HEK293 (cell line): ENCODE measurements at regions not wholly inside any gene's neighbourhood (a gene's known extent, or its start where the extent isn't known, plus 50 kb on each side); places are given as distances from the start of the nearest gene placed in this dataset.

Source experiments
- CTCF ChIA-PET: fragments of 350-600 bp; formaldehyde crosslinking; extraction: SDS; loops from one replicate; lab custom pipeline; 2021; ENCODE audit warnings: antibody characterized with exemption; lab: Yijun Ruan, JAX
- POLR2A ChIA-PET: fragments of 300-600 bp; formaldehyde crosslinking; extraction: SDS; loops from one replicate; lab custom pipeline; 2020; ENCODE audit warnings: antibody characterized with exemption, inconsistent platforms; lab: Yijun Ruan, JAX
- H3K27ac ChIP-seq: fragments of 200-500 bp; sonication (Bioruptor generic); 2 replicates; pipeline ENCODE4 v1.5.1; 2014; ENCODE audit warnings: low read depth, low read length, control low read depth, inconsistent platforms; ENCODE audit errors: extremely low read depth
- H3K36me3 ChIP-seq, 2 experiments: fragments of 200-500 bp in 1 of 2; sonication (Bioruptor generic) in 1 of 2; 1 replicate in 1 of 2; 2 replicates in 1 of 2; pipeline ENCODE4 v1.5.1; 2014 to 2017; ENCODE audit warnings: inconsistent platforms in 2 of 2, low read length in 2 of 2; ENCODE audit not compliant: control insufficient read depth in 2 of 2, insufficient read depth in 1 of 2
- H3K4me1 ChIP-seq: fragments of 200-500 bp; sonication (Bioruptor generic); 2 replicates; pipeline ENCODE4 v1.5.1; 2014; ENCODE audit warnings: mild to moderate bottlenecking, low read length, inconsistent platforms; ENCODE audit not compliant: control insufficient read depth, insufficient read depth
- H3K4me3 ChIP-seq: 2 replicates; pipeline ENCODE4 v1.5.1; 2011; ENCODE audit warnings: low read depth, mild to moderate bottlenecking, control low read depth, low read length, moderate library complexity
- H3K9me3 ChIP-seq: fragments of 200-500 bp; sonication (Bioruptor generic); 2 replicates; pipeline ENCODE4 v1.5.1; 2014; ENCODE audit warnings: low read depth, low read length, inconsistent platforms; ENCODE audit not compliant: control insufficient read depth, insufficient read depth
- BCL6B ChIP-seq: fragments of 450-650 bp; formaldehyde crosslinking; IDR thresholded peaks from 2 replicates; pipeline ENCODE4 v1.5.1; 2017; ENCODE audit warnings: missing biosample characterization, missing genetic modification characterization
- TRIM28 ChIP-seq: IDR thresholded peaks from 2 replicates; pipeline ENCODE4 v1.6.1; 2011; ENCODE audit warnings: low read length, control low read depth, borderline replicate concordance
- YY1 ChIP-seq: fragments of 450-650 bp; formaldehyde crosslinking; IDR thresholded peaks from 2 replicates; pipeline ENCODE4 v1.5.1; 2018; ENCODE audit warnings: missing biosample characterization, missing genetic modification characterization
- ZBTB44 ChIP-seq: fragments of 450-650 bp; IDR thresholded peaks from 2 replicates; pipeline ENCODE4 v1.5.1; 2018; ENCODE audit warnings: missing biosample characterization, mild to moderate bottlenecking, missing genetic modification characterization
- ZNF121 ChIP-seq: fragments of 450-650 bp; formaldehyde crosslinking; IDR thresholded peaks from 2 replicates; pipeline ENCODE4 v1.5.1; 2016; ENCODE audit warnings: missing biosample characterization, missing genetic modification characterization
- ZNF132 ChIP-seq: fragments of 450-650 bp; formaldehyde crosslinking; IDR thresholded peaks from 2 replicates; pipeline ENCODE4 v1.5.1; 2017; ENCODE audit warnings: missing biosample characterization, missing genetic modification characterization, borderline replicate concordance
- ZNF211 ChIP-seq: fragments of 450-650 bp; formaldehyde crosslinking; IDR thresholded peaks from 2 replicates; pipeline ENCODE4 v1.5.1; 2016; ENCODE audit warnings: low read depth, missing biosample characterization, missing genetic modification characterization
- ZNF221 ChIP-seq: fragments of 450-650 bp; formaldehyde crosslinking; IDR thresholded peaks from 2 replicates; pipeline ENCODE4 v1.5.1; 2017; ENCODE audit warnings: missing biosample characterization, missing genetic modification characterization, borderline replicate concordance
- ZNF292 ChIP-seq: fragments of 450-650 bp; formaldehyde crosslinking; IDR thresholded peaks from 2 replicates; pipeline ENCODE4 v1.5.1; 2016; ENCODE audit warnings: low read depth, missing biosample characterization, missing genetic modification characterization, borderline replicate concordance
- ZNF311 ChIP-seq: fragments of 450-650 bp; formaldehyde crosslinking; IDR thresholded peaks from 2 replicates; pipeline ENCODE4 v1.5.1; 2017; ENCODE audit warnings: missing biosample characterization, missing genetic modification characterization, borderline replicate concordance
- ZNF350 ChIP-seq: fragments of 450-650 bp; formaldehyde crosslinking; IDR thresholded peaks from 2 replicates; pipeline ENCODE4 v1.5.0; 2017; ENCODE audit warnings: missing biosample characterization, mild to moderate bottlenecking, missing genetic modification characterization
- ZNF362 ChIP-seq: fragments of 450-650 bp; formaldehyde crosslinking; IDR thresholded peaks from 2 replicates; pipeline ENCODE4 v1.5.1; 2016; ENCODE audit warnings: missing biosample characterization, missing genetic modification characterization
- ZNF37A ChIP-seq: fragments of 450-650 bp; IDR thresholded peaks from 2 replicates; pipeline ENCODE4 v1.5.1; 2018; ENCODE audit warnings: missing biosample characterization, missing genetic modification characterization
- ZNF514 ChIP-seq: fragments of 450-650 bp; formaldehyde crosslinking; IDR thresholded peaks from 2 replicates; pipeline ENCODE4 v1.5.1; 2016; ENCODE audit warnings: missing biosample characterization, missing genetic modification characterization
- ZNF571 ChIP-seq: fragments of 450-650 bp; formaldehyde crosslinking; IDR thresholded peaks from 2 replicates; pipeline ENCODE4 v1.5.0; 2017; ENCODE audit warnings: missing biosample characterization, missing genetic modification characterization
- ZNF626 ChIP-seq: fragments of 450-650 bp; sonication (Bioruptor Pico); formaldehyde crosslinking; IDR thresholded peaks from 2 replicates; pipeline ENCODE4 v1.5.1; 2018; ENCODE audit warnings: missing biosample characterization, missing genetic modification characterization, inconsistent platforms
- ZNF658 ChIP-seq: fragments of 450-650 bp; formaldehyde crosslinking; IDR thresholded peaks from 2 replicates; pipeline ENCODE4; 2016; ENCODE audit warnings: missing biosample characterization, missing genetic modification characterization

- Histone ChIP-seq H3K36me3 (no peaks in the 10 kb centered on the region), H3K4me3 (no peak overlapping the region), H3K4me1 (peaks cover 14% of the 10 kb centered on the region), H3K9me3 (no peaks in the 10 kb centered on the region), H3K27ac (no peak overlapping the region)
- no peak for TF ChIP-seq ZNF211 (tag by site-specific recombination)
- ChIA-PET POLR2A (no interaction called here), CTCF (interaction anchor here (1.2 kb wide), 1 partner anchor 9 kb away, joined by 5 read pairs; no protein-coding TSS in a partner anchor)
Observed at GRCh38 chr9:116087246-116087645, 66.3 kb upstream of the PAPPA start.

- no peak overlapping the region for H3K4me3 ChIP-seq
- CTCF ChIA-PET = interaction anchor here (0.5 to 1.2 kb wide), 3 partner anchors 9 to 206 kb away, joined by 3 to 5 read pairs (median 3); no protein-coding TSS in a partner anchor
- no peak overlapping the region for H3K27ac ChIP-seq
- no peaks in the 10 kb centered on the region for H3K9me3 ChIP-seq
- H3K36me3 ChIP-seq = no peaks in the 10 kb centered on the region
- POLR2A ChIA-PET = no interaction called here
- peaks cover 14% of the 10 kb centered on the region for H3K4me1 ChIP-seq
- TF ChIP-seq ZNF37A (tag by site-specific recombination) = no peak
- no peak for TF ChIP-seq TRIM28
- no peak for TF ChIP-seq YY1 (tag by site-specific recombination)
- no peak for TF ChIP-seq ZNF132 (tag by site-specific recombination)
- no peak for TF ChIP-seq ZNF658 (tag by site-specific recombination)
Observed at GRCh38 chr9:116087751-116088194, 65.8 kb upstream of the PAPPA start.

GRCh38 chr9:116088396-116088795, 65.2 kb upstream of the PAPPA start:
- H3K4me1 ChIP-seq = peaks cover 14% of the 10 kb centered on the region
- no peaks in the 10 kb centered on the region for H3K36me3 ChIP-seq
- TF ChIP-seq ZNF221 (tag by site-specific recombination) (no peak), BCL6B (tag by site-specific recombination) (no peak), ZNF658 (tag by site-specific recombination) (no peak), ZNF514 (tag by site-specific recombination) (no peak), ZNF626 (tag by site-specific recombination) (no peak), ZNF311 (tag by site-specific recombination) (no peak), ZNF571 (tag by site-specific recombination) (no peak), ZNF362 (tag by site-specific recombination) (no peak), ZNF121 (tag by site-specific recombination) (no peak), ZBTB44 (tag by site-specific recombination) (no peak), ZNF292 (tag by site-specific recombination) (no peak), ZNF350 (tag by site-specific recombination) (no peak)
- no peak overlapping the region for H3K4me3 ChIP-seq
- ChIA-PET CTCF (interaction anchor here (0.5 to 1.2 kb wide), 3 partner anchors 8 to 207 kb away, joined by 3 to 5 read pairs (median 3); no protein-coding TSS in a partner anchor), POLR2A (no interaction called here)
- H3K9me3 ChIP-seq = no peaks in the 10 kb centered on the region
- no peak overlapping the region for H3K27ac ChIP-seq
